GM21576 (cell line): ENCODE measurements at regions not wholly inside any gene's neighbourhood (a gene's known extent, or its start where the extent isn't known, plus 50 kb on each side); places are given as distances from the start of the nearest gene placed in this dataset.
A peak's percentile ranks its signal among the peaks of the same experiment; 100 is the strongest.

ENCODE experiments used
- ATAC-seq: cut with Tn5 transposase; IDR thresholded peaks from one replicate; pipeline ENCODE4 v1.9.1; 2021; ENCODE audit warnings: mild to moderate bottlenecking, moderate library complexity; ENCODE audit not compliant: unreplicated experiment

GRCh38 chr4:46684041-46684440 is 225.0 kb downstream of the COX7B2 start:
- ATAC-seq: no peak

- no peak for ATAC-seq
Observed at GRCh38 chr4:46676364-46676763, 232.7 kb downstream of the COX7B2 start.

- ATAC-seq: no peak
Observed at GRCh38 chr4:46674326-46674725, 234.7 kb downstream of the COX7B2 start.

- ATAC-seq: no peak
Observed at GRCh38 chr4:46667790-46668189, 241.3 kb downstream of the COX7B2 start.

- no peak for ATAC-seq
Observed at GRCh38 chr4:46656071-46656470, 253.0 kb downstream of the COX7B2 start.

GRCh38 chr4:46653842-46654241 is 255.2 kb downstream of the COX7B2 start:
- ATAC-seq: no peak

GRCh38 chr4:46649390-46649789 is 259.5 kb upstream of the GABRA2 start:
- ATAC-seq: no peak

- ATAC-seq: peak; percentile 94
Observed at GRCh38 chr4:46648088-46648744, 258.3 kb upstream of the GABRA2 start.

GRCh38 chr4:46645126-46645525 is 255.2 kb upstream of the GABRA2 start:
- ATAC-seq: no peak
